GM18519 (cell line): ENCODE measurements at regions not wholly inside any gene's neighbourhood (a gene's known extent, or its start where the extent isn't known, plus 50 kb on each side); places are given as distances from the start of the nearest gene placed in this dataset.
"Not testable (repeated sequence)": the region's sequence is repeated elsewhere in the genome, so short reads cannot be mapped to it uniquely, and the experiment has no call there.

Experiments
- ATAC-seq: cut with Tn5 transposase; IDR thresholded peaks from one replicate; pipeline ENCODE4 v1.9.1; 2021; ENCODE audit warnings: mild to moderate bottlenecking, moderate library complexity; ENCODE audit not compliant: unreplicated experiment, low FRiP score

DNA sequence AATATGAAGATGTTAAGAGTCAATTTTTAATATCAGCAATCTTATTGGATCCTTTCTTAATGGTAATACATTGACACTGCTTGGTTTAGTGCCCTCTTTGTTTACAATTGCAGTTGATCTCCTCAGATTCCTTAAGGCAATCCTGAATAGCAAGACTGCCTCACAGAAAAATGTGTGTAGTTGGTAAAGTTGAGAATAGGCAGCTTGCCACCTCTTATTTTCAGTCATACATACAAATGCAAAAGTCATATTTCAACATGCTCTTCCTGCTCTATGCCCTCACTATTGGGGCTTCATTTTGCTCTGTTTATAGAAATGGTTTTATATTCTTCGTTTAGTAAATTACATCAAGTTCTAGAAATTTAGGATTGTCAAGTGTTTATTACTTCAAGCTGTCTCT, 661.1 kb upstream of the ANKRD30A start:
- ATAC-seq: no peak

DNA sequence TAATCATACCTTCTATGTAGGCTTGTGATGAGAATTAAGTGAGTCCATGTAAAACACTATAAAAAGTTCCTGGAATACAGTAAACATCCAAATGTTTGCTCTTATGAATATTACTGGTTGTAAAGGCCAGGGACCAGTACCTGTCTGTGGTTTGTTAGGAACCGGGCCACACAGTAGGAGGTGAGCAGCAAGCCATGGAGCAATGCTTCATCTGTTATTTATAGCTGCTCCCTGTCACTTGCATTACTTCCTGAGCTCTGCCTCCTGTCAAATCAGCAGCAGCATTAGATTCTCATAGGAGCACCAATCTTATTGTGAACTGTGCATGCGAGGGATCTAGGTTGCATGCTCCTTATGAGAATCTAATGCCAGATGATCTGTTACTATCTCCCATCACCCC, 662.0 kb upstream of the ANKRD30A start:
- ATAC-seq: no peak

DNA sequence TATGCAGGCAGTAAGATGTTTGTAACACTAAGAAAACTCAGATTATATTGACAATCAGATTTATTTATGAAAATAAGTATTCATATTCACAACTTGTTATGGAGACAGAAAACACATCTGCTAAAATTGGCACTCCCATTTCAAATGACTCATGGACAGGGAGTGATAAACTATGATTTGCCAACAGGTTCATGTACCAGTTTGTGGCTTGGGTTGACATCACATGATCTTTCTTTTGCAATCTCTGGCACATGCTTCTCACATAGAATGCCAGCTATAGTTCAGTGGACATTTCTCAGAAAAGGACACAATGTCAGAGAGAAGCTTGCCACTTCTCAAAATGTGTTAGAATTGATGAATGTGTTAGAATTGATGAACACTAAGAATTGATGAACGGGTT, 663.2 kb upstream of the ANKRD30A start:
- no peak for ATAC-seq

DNA sequence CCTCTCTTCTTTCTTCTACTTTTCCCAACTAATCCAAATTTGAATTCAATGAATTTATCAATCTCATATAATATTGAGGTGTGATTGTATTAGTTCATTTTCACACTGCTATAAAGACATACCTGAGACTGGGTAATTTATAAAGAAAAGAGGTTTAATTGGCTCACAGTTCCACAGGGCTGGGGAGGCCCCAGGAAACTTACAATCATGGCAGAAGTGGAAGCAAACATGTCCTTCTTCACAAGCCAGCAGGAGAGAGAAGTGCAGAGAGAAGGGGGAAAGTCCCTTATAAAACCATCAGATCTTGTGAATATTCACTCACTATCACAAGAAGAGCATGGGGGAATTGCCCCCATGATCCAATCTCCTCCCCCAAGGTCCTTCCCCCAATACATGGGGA, 667.0 kb upstream of the ANKRD30A start:
- not testable (repeated sequence) for ATAC-seq

DNA sequence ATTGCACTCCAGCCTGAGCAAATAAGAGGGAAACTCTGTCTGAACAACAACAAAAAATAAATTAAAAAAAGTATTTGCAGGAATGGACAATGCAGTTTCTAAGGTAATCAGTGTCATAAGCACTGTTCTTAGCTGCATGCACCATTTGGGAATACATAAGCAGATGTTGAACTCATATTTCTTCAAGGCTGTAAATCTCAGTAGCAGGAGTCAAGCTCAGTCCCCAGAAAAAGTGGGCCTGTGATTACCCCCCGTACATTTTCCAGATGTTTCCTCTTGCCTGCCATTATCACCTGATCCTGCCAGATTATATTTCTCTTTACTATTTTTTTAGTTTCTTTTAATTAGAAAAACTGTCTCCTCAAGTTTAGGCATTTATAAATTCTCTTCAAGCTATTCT, 667.6 kb upstream of the ANKRD30A start:
- no peak for ATAC-seq

DNA sequence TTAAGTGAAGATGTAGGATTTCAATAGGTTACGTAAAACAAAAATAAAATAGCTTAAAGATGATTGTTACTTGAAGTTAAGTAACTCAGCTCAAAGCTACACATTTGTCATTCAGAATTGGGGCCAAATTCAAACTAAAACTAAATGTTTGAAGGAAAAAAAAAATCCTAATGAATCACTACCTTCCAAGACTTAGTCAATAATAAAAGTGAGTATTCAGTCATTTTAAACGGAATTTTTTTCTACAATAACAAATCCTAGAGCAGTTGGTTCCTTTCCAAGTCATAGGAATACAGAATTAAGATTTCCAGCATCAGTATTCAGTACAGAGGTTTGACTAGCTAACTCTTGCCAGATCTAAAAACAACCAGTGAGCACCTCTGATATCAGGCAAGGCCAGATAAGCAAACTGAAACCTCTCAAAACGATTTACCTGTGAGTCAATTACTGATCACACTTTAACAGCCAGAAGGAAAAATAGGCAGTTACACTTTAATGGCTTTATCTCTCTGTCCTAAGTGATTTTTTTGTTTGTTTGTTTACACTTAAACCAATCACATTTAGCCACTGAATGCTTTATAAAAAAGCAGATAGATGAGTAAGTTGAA, 669.8 kb upstream of the ANKRD30A start:
- no peak for ATAC-seq

DNA sequence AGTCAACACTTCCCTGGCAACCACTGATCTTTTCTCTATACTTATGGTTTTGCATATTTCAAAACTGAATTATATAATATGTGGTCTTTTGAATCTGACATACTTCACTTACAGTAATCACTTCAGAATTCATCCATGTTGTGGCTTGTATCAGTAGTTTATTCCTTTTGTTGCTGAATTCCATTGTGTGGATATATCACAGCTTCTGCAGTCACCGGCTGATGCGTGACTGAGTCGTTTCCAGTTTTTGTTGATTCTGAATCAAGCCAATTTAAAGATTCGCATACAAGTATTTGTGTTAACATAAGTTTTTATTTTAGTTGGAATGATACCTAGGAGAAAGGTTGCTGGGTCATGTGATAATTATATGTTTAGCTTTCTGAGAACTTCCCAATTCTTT, 672.5 kb upstream of the ANKRD30A start:
- ATAC-seq: no peak

DNA sequence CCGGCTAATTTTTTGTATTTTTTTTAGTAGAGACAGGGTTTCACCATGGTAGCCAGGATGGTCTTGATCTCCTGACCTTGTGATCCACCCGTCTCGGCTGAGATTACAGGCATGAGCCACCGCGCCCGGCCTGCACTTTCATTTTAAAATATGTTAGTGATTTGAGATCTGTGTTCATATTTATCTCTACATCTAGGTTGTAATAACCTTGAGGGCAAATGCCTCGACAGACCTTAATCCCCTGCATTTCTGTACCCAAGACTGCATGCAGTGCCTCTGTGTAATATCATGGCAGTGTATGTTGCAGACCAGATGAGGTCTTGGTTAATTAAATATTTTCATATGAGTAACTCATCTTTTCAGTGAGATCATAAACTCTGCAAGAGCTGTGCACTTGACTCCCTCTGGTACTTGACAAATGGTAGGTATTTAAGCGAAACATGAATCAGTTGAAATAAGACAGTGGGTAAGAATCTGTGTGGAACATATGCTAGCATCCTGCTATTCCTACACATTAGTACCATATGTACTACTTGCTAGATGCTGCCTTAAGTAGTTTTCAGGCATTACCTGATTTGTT, 673.9 kb upstream of the ANKRD30A start:
- ATAC-seq: no peak

DNA sequence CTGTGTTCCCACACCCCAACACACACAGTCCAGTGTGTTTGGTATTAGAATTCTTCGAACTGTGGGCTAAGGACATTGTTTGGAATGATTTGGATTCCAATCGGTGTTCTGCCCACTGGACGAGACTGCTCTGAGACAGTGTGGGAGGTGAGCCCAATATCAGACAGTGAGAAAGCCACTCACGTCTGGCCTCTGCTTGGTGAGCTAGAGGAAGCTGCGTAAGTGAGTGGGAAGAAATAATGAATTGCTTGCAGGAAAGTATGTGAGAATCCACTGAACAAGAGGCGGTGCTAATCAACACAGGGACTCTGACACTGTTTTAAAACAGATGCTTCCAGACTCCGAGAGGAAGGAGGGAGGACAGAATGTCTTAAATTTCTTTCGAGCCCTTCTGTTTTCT, 675.0 kb upstream of the ANKRD30A start:
- ATAC-seq: no peak

DNA sequence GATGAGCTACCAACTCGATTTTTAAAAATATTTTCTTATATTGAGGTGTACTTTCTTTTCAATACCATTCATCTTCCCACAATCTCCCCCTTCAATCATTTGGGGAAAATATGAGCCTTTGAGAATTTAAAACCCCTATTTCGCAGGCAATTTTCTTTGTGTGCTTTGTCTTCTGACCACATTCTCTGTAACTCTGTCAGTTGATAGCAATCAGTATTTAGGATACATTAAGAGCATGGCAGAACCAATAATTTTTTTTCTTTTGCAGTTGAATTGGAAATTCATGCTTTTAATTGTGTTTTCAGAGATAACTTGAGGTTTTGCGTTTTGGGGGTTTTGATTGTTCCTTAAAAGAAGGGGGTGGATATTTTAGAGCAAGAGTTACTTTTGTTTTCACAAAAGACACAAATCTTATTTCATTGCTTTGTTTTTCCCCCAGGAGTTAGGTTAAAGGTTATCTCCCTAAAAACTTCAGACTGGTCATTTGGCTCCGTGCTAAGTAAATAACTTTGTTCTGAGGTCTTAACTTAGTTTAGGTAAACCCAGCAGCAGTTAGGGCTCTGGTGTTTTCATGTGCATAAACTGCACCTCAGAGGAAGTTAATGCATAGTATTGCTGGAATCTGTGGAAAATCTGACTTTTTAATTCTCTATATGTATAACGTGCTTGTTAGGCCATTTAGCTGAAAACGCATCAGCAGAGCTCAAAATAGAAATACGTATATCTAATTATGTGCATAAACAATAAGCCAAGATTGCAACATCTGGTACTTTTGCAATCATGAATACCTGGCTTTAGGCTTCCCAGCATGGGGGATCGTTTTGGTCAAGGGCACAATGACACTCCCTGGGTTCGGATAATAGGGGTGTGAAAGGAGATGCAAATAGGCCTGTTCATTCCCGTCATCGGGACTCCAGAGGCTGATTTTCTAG, 676.4 kb upstream of the ANKRD30A start:
- no peak for ATAC-seq

DNA sequence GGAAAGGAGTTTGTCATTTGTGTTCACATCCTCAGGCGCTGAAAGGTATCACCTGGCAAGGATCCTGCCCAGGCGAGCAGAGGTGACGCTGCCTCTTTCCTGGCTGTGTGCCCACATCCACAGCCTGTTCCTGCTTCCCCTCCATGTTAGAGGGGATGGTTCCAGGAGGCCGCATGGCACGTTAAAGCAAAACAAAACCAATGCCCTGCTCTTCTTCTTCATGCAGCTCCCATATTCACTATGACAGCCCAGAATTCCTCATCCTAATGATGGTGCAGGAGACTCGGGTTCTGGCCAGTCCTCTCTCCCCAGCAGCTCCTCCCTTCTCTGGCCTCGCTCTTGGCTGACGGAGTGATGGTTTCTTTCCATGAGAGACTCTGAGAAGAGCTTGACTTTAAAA, 678.5 kb upstream of the ANKRD30A start:
- no peak for ATAC-seq

DNA sequence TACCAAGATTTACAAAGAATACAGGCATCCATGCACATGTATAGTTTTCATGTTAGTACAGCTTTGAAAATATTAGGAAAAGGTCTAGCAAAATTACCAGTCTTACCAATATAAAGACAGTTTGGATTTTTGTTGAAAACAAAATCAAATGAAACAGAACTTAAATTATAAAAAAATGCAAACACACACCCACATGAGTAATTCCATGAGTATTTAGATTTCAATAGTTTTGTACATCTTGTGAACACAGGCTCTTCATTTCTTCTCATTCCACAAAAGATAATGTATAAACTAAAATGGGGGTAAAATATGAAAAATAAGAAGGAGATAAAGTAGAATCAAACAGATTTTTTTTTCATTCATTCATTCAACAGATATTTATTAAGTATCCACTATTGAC, 682.2 kb upstream of the ANKRD30A start:
- no peak for ATAC-seq

DNA sequence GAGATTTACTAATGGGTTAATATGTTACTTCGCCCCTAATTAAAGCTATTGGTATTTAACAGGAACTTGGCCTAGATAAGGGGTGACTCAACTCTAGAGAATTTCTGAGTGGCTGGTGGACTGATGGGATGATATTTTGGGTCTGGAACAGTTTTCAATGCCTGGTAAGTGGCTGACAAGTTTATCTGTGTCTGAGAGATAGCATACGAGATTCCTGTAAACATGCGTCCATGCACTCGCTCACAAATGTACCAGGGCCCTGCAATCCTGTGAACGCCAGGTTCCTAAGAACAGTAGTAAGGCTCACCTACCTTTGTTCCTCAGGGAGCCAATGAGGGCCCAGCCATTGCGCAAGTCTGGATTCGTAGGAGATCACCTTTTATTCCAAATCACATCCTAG, 683.8 kb upstream of the ANKRD30A start:
- ATAC-seq: no peak

DNA sequence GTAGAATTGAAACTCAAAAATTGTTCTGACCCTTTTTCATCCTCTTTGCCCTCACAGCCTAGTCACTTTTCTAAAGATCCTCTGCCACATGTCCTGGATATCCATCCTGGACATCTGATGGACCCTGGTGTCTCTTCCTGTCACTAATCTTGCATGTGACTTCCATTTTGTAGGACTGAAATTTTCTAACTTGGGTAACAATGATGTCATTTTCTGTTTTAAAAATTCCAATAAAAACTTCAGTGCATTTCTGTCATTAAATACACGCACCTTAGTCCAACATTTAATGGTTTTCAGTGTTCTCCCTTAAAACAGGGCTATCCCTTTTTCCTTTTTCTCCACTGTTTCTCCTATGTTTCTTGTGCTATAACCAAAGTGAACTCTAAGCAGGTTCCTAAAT, 684.9 kb upstream of the ANKRD30A start:
- ATAC-seq: no peak

DNA sequence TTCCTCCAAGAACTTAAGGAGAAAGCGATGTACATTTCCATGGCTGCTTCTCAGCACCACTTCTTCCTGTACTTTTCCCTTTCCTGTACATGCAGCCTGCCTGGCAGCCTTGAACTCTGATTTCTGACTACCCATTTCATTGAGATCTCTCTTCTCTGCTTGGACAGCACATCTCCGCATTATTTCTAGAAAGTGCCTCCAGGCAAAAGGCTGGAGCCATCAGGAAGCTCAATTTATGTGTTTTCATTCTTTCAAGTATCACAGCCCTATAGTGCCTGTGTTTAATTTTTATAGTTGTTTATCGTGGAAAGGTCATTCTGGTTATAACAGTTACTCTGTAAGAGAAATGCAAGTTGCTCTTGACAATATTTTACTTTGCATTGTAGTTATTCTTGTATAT, 688.0 kb upstream of the ANKRD30A start:
- ATAC-seq: no peak

DNA sequence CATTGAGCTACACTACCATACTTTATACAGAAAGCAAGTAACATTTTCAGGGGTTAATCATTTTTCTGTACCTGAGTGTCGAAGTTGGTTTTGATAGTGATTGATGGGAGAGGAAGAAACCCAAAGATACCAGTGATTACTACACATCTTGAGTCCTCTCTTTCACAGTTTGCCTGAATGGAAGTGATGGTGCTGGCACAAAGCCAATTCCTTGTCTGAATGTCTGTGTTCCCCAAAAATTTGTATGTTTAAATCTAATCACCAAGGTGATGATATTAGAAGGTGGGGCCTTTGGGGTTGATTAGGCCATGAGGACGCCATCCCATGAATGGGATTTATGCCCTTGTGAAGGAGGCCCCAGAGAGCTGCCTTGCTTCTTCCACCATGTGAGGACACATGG, 696.9 kb upstream of the ANKRD30A start:
- no peak for ATAC-seq

DNA sequence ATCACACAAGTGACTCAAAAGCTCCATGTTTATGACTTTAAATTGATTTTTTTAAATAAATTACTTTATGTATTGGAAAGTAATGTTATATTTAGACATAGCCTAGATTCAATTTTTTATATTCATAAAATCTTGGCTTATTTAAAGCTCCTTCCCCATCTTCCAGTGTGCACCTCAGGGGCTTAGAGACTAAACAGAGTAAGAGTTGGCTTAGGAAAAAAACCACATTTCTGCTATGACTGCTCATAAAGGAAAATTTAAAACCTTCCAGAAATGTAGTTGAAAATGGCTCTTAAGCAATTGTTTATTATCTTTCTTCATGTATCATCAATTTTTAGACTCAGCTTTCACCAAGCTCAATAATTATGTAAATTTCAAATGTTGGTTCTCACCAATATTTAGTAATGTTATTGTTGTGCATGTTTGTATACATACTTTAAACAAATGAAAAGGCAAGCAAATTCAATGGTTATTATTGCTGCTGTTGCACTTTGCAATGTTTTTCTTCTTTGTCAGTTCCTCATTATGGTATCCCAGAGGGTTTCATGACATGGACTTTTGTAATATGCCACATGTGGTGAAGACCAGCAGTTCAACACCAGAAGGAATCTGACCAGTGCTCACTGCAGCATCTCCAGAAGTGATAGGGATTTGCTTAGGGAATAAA, 700.1 kb upstream of the ANKRD30A start:
- ATAC-seq: no peak

DNA sequence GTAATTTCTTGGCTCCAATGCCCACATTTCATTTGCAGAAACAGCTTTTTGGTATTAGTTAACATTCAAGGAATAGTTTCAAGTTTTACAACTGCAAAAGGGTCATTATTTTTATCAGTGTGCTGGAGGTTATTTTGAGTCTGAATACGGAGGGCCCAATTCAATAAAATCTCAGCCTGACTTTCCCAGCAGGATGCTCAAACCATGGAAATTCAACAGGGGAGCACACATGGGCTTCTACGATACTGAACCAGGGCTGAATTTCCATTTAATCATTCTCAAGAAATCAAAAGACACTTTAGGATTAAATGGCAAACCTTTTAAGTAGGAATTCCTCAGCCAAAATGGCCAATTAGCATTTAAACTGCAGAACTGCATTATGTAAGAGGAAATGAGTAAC, 700.9 kb upstream of the ANKRD30A start:
- ATAC-seq: no peak

DNA sequence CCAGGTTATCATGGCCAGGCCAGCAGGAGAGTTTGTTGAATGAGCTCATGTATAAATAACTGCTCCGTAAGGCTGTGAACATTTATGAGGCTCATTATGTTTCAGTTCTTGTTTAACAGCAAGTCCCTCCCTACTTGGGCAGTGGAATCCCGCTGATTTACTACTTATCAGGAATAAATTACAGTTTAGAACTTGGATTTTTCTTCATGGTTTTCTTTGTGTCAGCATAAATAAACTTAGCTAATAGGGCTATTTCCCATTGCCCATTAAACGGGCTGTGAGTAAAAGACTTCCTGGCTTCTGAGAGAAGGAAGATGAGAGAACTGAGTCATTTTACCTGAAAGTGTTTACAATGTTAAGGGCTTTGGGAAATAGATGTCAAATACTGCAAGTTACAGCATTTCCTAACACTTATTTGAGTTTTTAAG, 701.6 kb upstream of the ANKRD30A start:
- ATAC-seq: no peak

DNA sequence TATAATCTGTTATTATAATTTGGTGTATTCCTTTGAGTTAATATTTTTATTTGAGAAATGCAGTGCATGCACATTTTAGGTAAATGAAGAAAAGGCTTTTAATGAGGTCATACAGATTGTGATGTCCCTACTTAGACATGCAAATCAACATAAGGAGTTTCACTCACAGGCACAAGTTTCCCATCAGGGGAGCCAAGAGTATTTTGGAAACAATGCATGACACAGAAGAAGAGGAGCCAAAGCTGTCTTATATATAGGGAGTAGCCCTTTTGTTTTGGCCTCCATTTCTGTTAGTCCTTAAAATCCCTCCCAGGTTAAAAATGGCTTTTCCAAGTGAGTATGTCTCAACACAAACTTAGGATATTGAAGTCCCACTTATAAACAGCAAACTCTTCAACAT, 703.4 kb upstream of the ANKRD30A start:
- ATAC-seq: no peak

DNA sequence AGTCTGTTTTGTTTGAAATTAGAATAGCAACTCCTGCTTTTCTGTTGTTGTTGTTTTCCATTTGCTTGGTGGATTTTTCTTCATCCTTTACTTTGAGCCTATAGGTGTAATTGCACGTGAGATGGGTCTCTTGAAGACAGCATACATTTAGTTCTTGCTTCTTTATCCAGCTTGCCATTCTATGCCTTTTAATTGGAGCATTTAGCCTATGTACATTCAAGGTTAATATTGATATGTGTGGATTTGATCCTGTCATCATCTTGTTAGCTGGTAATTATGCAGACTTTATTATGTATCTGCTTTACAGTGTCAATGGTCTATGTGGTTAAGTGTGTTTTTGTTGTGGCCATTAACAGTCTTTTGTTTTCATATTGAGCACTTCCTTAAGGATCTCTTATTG, 708.9 kb upstream of the ANKRD30A start:
- no peak for ATAC-seq
